HCT116 (cell line): ENCODE measurements at regions not wholly inside any gene's neighbourhood (a gene's known extent, or its start where the extent isn't known, plus 50 kb on each side); places are given as distances from the start of the nearest gene placed in this dataset.

Experiments used
- EGR1 ChIP-seq: IDR thresholded peaks from 2 replicates; pipeline ENCODE4 v1.6.1; 2012; ENCODE audit warnings: low read depth
- EZH2 ChIP-seq: fragments of 200-600 bp; sonication (generic); IDR thresholded peaks from 2 replicates; pipeline ENCODE4 v1.6.1; 2017; ENCODE audit warnings: antibody characterized with exemption, mixed run types
- POLR2A ChIP-seq: IDR thresholded peaks from 2 replicates; pipeline ENCODE4 v1.7.0; 2011; ENCODE audit warnings: borderline replicate concordance; ENCODE audit not compliant: insufficient read depth, insufficient read length; ENCODE audit errors: extremely low read depth
- POLR2AphosphoS5 ChIP-seq: IDR thresholded peaks from 2 replicates; pipeline ENCODE4 v1.6.1; 2011; ENCODE audit warnings: mild to moderate bottlenecking, low read depth, low read length, moderate library complexity
- TF ChIP-seq, protein P1 (sequence below), 3 experiments: fragments of 200-600 bp in 1 of 3; sonication (generic) in 1 of 3; IDR thresholded peaks in 2 of 3; conservative IDR thresholded peaks in 1 of 3; 2 replicates each; pipeline ENCODE4 v1.5.1; 2012 to 2017; ENCODE audit warnings: low read depth in 2 of 3, low read length in 2 of 3, antibody characterized with exemption in 1 of 3, borderline replicate concordance in 1 of 3, control low read depth in 1 of 3, mild to moderate bottlenecking in 1 of 3, mixed read lengths in 1 of 3, mixed run types in 1 of 3, moderate library complexity in 1 of 3; ENCODE audit not compliant: insufficient read depth in 1 of 3
- TF ChIP-seq, protein P2 (sequence below): IDR thresholded peaks from 2 replicates; pipeline ENCODE4 v1.6.1; 2012

DNA sequence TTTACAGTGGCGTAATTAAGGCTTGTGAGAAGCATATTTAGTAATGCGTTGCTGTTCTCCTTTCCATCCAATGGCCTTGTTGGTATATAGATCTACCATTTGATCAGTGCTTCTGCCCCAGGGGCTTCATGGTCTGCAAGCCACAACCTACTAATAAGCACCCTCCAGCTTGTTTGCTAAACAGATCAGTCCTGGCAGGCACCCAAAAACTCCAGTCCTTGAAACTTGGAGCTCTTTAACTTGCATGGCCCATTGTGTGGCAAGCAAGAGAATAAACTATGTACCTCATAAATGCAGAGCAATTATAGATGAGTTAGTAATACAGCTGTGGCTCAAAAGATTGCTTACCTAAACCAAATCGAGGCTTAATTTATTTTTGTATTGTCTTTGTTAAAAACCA lies 158.5 kb downstream of the FTCDNL1 start:
- TF ChIP-seq POLR2AphosphoS5 (no peak), POLR2A (no peak), EGR1 (no peak), EZH2 (no peak)
- TF ChIP-seq, protein P1, sequence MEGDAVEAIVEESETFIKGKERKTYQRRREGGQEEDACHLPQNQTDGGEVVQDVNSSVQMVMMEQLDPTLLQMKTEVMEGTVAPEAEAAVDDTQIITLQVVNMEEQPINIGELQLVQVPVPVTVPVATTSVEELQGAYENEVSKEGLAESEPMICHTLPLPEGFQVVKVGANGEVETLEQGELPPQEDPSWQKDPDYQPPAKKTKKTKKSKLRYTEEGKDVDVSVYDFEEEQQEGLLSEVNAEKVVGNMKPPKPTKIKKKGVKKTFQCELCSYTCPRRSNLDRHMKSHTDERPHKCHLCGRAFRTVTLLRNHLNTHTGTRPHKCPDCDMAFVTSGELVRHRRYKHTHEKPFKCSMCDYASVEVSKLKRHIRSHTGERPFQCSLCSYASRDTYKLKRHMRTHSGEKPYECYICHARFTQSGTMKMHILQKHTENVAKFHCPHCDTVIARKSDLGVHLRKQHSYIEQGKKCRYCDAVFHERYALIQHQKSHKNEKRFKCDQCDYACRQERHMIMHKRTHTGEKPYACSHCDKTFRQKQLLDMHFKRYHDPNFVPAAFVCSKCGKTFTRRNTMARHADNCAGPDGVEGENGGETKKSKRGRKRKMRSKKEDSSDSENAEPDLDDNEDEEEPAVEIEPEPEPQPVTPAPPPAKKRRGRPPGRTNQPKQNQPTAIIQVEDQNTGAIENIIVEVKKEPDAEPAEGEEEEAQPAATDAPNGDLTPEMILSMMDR (IDR thresholded peaks at IDR 0.05 in 2 of 3, conservative IDR thresholded peaks at IDR 0.05 in 1 of 3; ENCODE audit: borderline replicate concordance in 1 of 3, insufficient read depth in 1 of 3, low read depth in 2 of 3, low read length in 2 of 3), result no peak
- TF ChIP-seq, protein P2, sequence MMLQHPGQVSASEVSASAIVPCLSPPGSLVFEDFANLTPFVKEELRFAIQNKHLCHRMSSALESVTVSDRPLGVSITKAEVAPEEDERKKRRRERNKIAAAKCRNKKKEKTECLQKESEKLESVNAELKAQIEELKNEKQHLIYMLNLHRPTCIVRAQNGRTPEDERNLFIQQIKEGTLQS, result no peak
